MCF 10A (cell line): ENCODE measurements at regions not wholly inside any gene's neighbourhood (a gene's known extent, or its start where the extent isn't known, plus 50 kb on each side); places are given as distances from the start of the nearest gene placed in this dataset.

ENCODE experiments used
- BruUV-seq: library from RNA; stranded (reverse); fragments of 400-500 nt; replicated peaks from 2 replicates; lab custom pipeline; 2021; lab: Mats Ljungman, UMichigan
- CTCF ChIA-PET: fragments of 300-600 bp; sonication (Branson Sonifier 250); formaldehyde crosslinking; extraction: SDS; loops from one replicate; lab custom pipeline; 2021; ENCODE audit warnings: antibody characterized with exemption, inconsistent platforms; lab: Yijun Ruan, JAX
- POLR2A ChIA-PET: fragments of 300-600, 350-650 bp; sonication (Branson Sonifier 250); formaldehyde crosslinking; extraction: SDS; loops from one replicate; lab custom pipeline; 2020; ENCODE audit warnings: antibody characterized with exemption, inconsistent platforms; lab: Yijun Ruan, JAX
- DNase-seq: peaks from one replicate; pipeline ENCODE4 v3.0.0-alpha.2; 2018; ENCODE audit not compliant: unreplicated experiment
- H3K27ac Mint-ChIP-seq: one replicate; pipeline ENCODE4 v1.8.0; 2022; ENCODE audit warnings: mild to moderate bottlenecking, low read depth, mixed read lengths; ENCODE audit not compliant: unreplicated experiment
- H3K27me3 Mint-ChIP-seq: one replicate; pipeline ENCODE4 v1.8.0; 2022; ENCODE audit warnings: mixed read lengths; ENCODE audit not compliant: insufficient read depth, unreplicated experiment
- H3K36me3 Mint-ChIP-seq: one replicate; pipeline ENCODE4 v1.8.0; 2022; ENCODE audit warnings: mild to moderate bottlenecking, moderate library complexity, mixed read lengths; ENCODE audit not compliant: insufficient read depth, unreplicated experiment
- H3K4me1 Mint-ChIP-seq: one replicate; pipeline ENCODE4 v1.8.0; 2022; ENCODE audit warnings: mixed read lengths; ENCODE audit not compliant: insufficient read depth, unreplicated experiment
- H3K4me3 Mint-ChIP-seq: one replicate; pipeline ENCODE4 v1.8.0; 2022; ENCODE audit warnings: mild to moderate bottlenecking, moderate library complexity, mixed read lengths; ENCODE audit not compliant: unreplicated experiment
- H3K9me3 Mint-ChIP-seq: one replicate; pipeline ENCODE4 v1.8.0; 2022; ENCODE audit warnings: mixed read lengths; ENCODE audit not compliant: unreplicated experiment
- intact Hi-C: fragments of 100-400 bp; cut with micrococcal nuclease; formaldehyde crosslinking; loops from 2 replicates; pipeline ENCODE4 v1.14.1; 2022
- TF ChIP-seq, protein P1 (sequence below): fragments of 200-600 bp; IDR thresholded peaks from one replicate; pipeline ENCODE4 v1.8.0; 2022; ENCODE audit warnings: antibody characterized with exemption, mild to moderate bottlenecking; ENCODE audit not compliant: unreplicated experiment

DNA sequence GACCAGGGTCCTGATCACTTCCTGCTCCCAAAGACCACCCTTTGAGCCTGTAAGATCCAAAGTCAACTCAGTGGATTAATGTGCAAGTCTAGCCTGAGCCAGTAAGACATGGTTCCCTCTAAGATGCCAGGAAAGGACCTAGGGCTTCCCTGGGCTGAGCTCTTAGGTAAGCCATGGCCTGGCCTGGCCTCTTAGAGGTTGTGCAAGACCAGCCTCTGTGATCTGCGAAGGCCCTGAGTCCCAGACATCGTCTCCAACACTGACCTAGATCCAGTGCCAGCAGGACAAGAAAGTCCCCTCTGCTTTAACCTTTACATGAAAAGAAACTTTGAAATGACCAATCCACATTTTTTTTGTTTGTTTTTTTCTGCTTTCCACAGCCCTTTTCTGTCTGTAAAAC lies 73.6 kb upstream of the CYP1B1 start:
- CTCF ChIA-PET, result interaction anchor here (1.6 kb wide), 1 partner anchor 73 kb away, joined by 6 read pairs; the partner anchor contains the start of gene CYP1B1
- Mint-ChIP-seq H3K4me3 (no peak overlapping the region), H3K27me3 (no peaks in the 10 kb centered on the region), H3K9me3 (no peaks in the 10 kb centered on the region), H3K27ac (peak overlapping the region; percentile 74), H3K4me1 (peaks cover 5% of the 10 kb centered on the region), H3K36me3 (no peaks in the 10 kb centered on the region)
- intact Hi-C loops, result loop anchor here (10.0 kb wide), 1 partner anchor 125 kb away; no protein-coding TSS in a partner anchor
- no TSS peak for BruUV-seq
- DNase-seq, result peak; percentile 72
- POLR2A ChIA-PET, result interaction anchor here (1.2 to 7.2 kb wide), 7 partner anchors 7 to 90 kb away, joined by 3 to 168 read pairs (median 9); no protein-coding TSS in a partner anchor
- TF ChIP-seq, protein P1, sequence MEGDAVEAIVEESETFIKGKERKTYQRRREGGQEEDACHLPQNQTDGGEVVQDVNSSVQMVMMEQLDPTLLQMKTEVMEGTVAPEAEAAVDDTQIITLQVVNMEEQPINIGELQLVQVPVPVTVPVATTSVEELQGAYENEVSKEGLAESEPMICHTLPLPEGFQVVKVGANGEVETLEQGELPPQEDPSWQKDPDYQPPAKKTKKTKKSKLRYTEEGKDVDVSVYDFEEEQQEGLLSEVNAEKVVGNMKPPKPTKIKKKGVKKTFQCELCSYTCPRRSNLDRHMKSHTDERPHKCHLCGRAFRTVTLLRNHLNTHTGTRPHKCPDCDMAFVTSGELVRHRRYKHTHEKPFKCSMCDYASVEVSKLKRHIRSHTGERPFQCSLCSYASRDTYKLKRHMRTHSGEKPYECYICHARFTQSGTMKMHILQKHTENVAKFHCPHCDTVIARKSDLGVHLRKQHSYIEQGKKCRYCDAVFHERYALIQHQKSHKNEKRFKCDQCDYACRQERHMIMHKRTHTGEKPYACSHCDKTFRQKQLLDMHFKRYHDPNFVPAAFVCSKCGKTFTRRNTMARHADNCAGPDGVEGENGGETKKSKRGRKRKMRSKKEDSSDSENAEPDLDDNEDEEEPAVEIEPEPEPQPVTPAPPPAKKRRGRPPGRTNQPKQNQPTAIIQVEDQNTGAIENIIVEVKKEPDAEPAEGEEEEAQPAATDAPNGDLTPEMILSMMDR, result no peak

DNA sequence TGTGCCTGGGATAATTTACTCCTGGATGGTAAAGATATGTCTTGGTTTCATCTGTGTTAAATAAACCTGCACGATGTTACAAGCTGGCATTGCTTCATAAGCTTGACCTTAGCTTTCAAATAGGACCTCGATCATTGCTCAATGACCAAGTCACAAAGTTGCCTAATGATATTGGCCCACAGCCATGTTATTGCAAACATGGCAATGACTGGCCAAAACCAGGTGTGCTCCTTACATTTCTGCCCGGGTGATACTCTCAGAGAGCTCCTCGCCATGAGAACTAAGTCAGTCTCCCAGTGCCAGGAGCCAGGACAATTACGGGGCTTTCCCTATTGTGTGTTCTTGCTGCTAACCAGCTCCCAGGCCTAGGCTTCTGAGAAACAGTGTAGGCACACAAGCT lies 72.5 kb upstream of the CYP1B1 start:
- Mint-ChIP-seq H3K4me1 (peaks cover 5% of the 10 kb centered on the region), H3K4me3 (peak overlapping the region; percentile 6), H3K27ac (no peak overlapping the region), H3K9me3 (no peaks in the 10 kb centered on the region), H3K36me3 (no peaks in the 10 kb centered on the region), H3K27me3 (no peaks in the 10 kb centered on the region)
- TF ChIP-seq, protein P1, result no peak
- ChIA-PET POLR2A (interaction anchor here (0.6 to 7.2 kb wide), 26 partner anchors 8 to 359 kb away, joined by 3 to 168 read pairs (median 4); no protein-coding TSS in a partner anchor), CTCF (interaction anchor here (0.7 to 1.6 kb wide), 5 partner anchors 22 to 320 kb away, joined by 3 to 6 read pairs (median 3); partner anchors contain the start of gene CYP1B1)
- intact Hi-C loops, result loop anchor here (1.0 to 10.0 kb wide), 2 partner anchors 26 to 126 kb away; no protein-coding TSS in a partner anchor
- no TSS peak for BruUV-seq
- DNase-seq, result peak; percentile 100

DNA sequence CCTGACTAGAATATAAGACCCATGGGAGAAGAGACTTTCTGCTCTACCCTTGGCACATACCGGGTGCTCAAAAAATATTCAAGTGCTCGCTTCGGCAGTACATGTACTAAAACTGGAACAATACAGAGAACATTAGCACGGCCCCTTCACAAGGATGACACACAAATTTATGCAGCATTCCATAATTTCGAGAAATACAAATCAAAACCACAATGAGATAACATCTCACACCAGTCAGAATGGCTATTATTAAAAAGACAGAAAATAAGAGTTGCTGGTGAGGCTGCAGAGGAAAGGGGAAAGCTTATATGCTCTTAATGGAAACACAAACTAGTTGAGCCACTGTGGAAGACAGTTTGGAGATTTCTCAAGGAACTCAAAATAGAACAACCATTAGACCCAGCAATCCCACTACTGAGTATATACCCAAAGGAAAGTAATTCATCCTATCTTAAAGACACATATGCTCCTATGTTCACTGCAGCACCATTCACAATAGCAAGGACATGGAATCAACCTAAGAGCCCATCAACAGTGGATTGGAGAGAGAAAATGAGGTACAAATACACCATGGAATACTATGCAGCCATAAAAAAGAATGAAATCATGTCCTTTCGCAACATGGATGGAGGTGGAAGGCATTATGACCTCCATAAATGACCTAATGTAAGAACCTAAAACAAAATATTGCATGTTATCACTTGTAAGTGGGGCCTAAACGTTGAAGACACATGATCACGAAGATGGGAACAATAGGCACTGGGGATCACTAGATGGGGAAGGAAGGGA lies 71.6 kb upstream of the CYP1B1 start:
- Mint-ChIP-seq H3K27me3 (no peaks in the 10 kb centered on the region), H3K4me1 (peaks cover 5% of the 10 kb centered on the region), H3K36me3 (peaks cover 4% of the 10 kb centered on the region), H3K9me3 (no peaks in the 10 kb centered on the region), H3K4me3 (peak overlapping the region; percentile 20), H3K27ac (no peak overlapping the region)
- POLR2A ChIA-PET, result interaction anchor here (0.6 to 7.2 kb wide), 31 partner anchors 10 to 360 kb away, joined by 3 to 168 read pairs (median 4); partner anchors contain the start of gene CYP1B1
- CTCF ChIA-PET, result interaction anchor here (1.1 to 1.6 kb wide), 2 partner anchors 23 to 136 kb away, joined by 3 read pairs; no protein-coding TSS in a partner anchor
- BruUV-seq, result TSS peak; percentile 61
- TF ChIP-seq, protein P1, result no peak
- DNase-seq, result no peak
- intact Hi-C loops, result loop anchor here (1.0 to 10.0 kb wide), 4 partner anchors 27 to 127 kb away; partner anchors contain the start of gene CYP1B1

DNA sequence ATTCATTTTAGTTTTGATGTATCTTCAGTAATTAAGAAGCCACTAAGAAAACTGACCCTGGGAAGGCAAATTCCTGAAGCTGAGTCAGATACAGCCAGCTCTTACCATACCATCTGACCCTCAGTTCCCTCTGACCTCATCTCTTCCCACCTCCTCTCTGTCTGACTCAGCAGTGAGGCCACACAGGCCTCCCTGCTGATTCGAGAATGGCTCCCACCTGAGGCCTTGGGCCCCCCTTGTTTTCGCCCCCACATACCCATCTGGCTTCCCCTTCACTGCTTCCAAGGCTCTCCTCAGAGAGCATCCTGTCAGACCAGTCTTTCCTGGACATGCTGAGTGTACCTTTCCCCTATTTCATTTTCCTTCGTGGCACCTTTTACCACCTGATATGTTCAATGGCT lies 71.0 kb upstream of the CYP1B1 start:
- ChIA-PET CTCF (interaction anchor here (0.6 to 1.6 kb wide), 6 partner anchors 27 to 135 kb away, joined by 3 to 4 read pairs (median 3); no protein-coding TSS in a partner anchor), POLR2A (interaction anchor here (0.7 to 7.2 kb wide), 20 partner anchors 10 to 142 kb away, joined by 3 to 168 read pairs (median 4); partner anchors contain the start of gene CYP1B1)
- peaks cover 4% of the 10 kb centered on the region for H3K9me3 Mint-ChIP-seq
- peak overlapping the region; percentile 20 for H3K4me3 Mint-ChIP-seq
- DNase-seq, result peak; percentile 97
- no peaks in the 10 kb centered on the region for H3K27me3 Mint-ChIP-seq
- H3K36me3 Mint-ChIP-seq, result peaks cover 10% of the 10 kb centered on the region
- H3K4me1 Mint-ChIP-seq, result peaks cover 5% of the 10 kb centered on the region
- BruUV-seq, result no TSS peak
- no peak overlapping the region for H3K27ac Mint-ChIP-seq
- TF ChIP-seq, protein P1, result no peak
- intact Hi-C loops, result loop anchor here (2.0 to 10.0 kb wide), 3 partner anchors 30 to 128 kb away; partner anchors contain the start of gene CYP1B1
